Fibroblast of the conjunctiva (primary cell): ENCODE measurements at regions not wholly inside any gene's neighbourhood (a gene's known extent, or its start where the extent isn't known, plus 50 kb on each side); places are given as distances from the start of the nearest gene placed in this dataset.
"Not testable (repeated sequence)": the region's sequence is repeated elsewhere in the genome, so short reads cannot be mapped to it uniquely, and the experiment has no call there.

Source experiments
- DNase-seq: peaks from one replicate; pipeline ENCODE4 v3.0.0-alpha.2; 2010; ENCODE audit warnings: low read depth

DNA sequence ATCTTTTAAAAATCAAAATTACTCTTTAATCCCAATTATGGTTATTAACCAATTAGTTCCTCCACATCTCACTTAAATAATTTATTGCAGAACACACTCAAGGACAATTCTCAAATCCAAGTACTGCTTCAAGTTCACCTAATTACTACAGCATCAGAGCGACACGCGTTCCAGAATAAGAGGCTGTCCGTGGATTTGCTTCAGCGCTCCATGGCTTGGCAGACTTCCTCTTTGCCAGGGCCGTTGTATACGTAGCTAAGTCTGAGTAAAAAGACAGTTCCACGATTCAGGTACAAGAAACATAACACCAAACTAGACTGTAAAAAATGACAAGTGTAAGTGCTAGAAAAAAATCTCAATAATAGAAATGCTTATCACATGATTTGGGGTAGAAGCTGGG lies 153.2 kb upstream of the MYT1L start:
- no peak for DNase-seq

DNA sequence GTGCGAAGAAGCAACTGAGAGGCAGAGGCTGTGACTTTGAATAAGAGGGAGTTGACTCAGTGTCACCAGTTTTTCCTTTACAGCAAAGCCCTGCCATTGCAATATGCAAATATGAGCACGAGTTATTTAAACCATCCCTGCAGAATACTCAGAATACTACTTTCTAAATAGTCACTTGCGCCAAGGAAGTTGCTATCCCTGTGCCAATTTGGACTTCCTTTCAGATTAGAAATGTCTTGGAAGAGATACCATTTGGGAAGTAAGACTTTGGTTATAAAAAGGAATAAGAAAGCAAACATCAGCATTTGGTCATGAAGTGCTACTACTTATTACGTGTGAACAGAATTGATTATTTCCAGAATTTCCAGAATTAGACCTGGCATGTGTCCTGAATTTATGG lies 151.8 kb upstream of the MYT1L start:
- no peak for DNase-seq

DNA sequence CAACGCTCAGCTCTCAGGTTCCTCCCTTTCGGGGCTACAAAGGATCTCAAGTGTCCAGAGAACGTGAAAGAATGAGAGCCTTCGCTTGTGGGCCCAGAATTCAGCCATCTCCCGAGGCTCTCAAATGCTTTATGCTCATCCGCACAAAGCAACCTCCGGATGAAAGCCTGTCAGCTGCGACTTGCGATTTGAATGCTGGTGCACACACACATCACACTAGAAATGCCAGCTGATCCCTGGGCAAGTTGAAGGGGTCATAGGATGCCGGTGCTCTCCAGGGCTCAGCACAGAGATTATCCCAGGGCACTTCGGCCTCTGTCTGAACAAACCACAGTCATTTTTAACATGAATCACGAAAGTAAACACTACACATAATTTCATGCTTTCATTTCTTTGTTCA lies 141.8 kb upstream of the MYT1L start:
- no peak for DNase-seq

DNA sequence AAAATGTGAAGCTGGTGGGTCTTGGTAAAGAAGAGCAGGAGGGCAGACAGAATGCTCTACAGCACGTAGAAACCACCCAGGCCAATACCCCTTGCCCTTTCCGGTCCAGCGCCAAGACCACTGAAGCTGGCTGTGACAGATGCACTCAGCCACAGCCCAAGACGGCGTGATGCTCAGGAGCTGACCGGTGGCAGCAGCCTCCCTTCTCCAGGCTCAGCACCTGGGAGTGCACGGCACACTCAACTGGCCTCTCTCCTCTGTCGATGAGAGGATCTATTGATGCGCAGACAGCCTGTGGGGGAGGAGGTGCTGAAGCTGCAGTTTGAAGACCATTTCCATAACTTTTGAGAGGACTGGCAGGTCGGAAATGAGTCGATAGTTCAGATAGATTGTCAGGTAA lies 141.0 kb upstream of the MYT1L start:
- DNase-seq: no peak

DNA sequence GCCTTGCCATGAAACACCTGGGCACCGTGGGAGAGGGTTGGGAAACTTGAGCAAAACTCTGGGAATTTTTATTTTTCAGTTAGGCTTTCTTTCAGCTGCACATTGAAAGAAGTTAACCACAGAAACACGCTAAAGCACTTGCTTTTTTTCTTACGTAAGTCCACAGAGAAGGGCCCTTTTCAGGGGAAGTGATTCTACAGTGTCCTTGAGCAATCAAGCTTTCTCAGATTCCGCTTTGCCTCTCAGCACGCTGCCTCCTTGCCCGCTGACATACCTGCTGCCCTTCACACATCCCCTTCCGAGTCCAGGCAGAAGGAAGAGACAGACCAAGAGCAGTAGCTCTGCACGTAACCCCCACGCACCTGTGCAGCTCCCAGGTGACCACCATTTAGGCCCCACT lies 135.5 kb upstream of the MYT1L start:
- no peak for DNase-seq

DNA sequence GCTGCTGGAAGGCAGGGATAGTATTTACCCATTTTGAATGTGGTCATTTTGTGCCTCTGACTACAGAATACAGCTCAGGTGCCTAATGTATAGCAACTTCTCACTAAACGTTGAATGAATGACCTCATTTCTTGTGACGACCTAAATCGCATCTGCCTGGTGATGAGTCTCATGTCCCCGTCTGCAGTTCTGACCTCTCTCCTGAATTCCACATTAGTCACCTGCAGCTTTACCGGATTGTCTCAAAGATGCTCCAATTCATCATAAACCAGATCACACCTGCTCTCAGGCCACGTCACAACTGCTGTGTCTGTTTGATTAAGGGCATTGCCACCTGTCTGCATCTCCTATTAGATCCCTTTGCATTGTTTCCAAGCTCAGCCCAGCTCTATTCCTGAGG lies 133.6 kb upstream of the MYT1L start:
- no peak for DNase-seq

DNA sequence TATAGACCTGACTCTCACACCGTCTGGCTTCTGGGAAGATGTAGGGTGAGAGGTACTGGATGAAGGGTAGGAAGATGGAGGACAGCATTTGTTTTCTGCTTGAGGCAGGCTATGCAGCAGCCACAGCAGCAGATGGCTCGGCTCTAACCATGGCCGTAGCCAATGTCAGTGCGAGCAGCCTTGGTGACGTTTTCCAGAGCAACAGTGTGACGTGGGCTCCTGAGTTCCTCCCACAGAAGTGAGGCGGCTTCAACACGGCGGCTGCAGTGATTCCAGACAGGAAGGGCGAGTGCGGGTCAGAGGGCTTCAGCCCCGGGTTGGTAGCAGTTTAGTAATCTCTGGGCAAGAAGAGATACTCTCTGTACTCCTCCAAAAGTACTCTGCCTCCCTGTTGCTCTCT lies 133.0 kb upstream of the MYT1L start:
- DNase-seq: no peak

DNA sequence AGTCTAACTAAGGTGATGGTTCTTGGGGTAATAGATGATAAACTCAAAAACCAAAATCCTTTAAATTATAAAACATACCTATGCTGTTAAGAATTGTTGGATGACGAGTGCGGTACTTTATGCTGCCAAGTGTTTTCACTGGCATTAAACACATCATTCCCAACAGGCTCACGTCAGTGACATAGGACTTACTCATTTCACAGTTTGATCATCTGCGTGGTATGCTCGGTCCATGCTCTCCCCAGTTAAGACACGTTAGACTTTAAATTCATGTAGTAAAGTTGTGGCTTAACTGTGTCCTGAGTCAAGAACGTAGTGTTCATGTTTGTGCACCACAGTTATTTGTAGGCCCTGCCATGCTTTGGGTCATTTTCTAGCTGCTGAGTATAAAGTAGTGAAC lies 125.6 kb upstream of the MYT1L start:
- DNase-seq: no peak

DNA sequence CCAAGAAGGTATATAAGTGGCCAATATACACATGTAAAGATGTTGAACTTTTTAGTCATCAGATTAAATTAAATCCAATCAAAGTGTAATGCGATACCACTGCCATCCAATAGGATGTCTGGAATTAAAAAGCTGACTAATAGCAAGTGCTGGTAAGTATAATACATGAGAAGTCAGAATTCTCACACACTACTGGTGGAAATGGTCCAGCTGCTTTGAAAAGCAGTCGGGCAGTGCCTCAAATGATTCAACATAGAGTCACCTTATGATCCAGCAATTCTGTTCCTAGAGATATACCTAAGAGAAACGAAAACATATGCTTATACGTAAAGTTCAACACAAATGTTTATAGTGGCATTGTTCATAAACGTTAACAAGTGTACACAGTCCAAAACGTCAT lies 124.1 kb upstream of the MYT1L start:
- no peak for DNase-seq

DNA sequence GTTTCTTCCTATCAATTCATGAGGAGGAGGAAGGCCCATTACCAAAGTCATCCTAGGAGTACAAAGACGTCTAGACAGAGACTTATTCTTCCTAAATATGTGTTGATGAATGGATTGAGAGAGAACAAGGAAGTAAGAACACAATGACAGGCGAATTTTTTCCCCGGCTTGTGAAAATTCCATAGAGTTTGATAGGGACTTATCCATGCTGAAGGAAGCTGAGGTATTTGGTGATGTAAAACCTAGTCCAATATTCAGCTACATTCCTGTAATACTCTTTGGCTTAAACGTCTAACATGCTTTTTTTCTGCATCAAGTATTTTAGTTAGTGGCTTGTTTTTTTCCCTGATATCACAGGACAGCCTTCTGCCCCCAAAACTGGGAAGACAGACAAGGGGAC lies 121.9 kb upstream of the MYT1L start:
- no peak for DNase-seq

DNA sequence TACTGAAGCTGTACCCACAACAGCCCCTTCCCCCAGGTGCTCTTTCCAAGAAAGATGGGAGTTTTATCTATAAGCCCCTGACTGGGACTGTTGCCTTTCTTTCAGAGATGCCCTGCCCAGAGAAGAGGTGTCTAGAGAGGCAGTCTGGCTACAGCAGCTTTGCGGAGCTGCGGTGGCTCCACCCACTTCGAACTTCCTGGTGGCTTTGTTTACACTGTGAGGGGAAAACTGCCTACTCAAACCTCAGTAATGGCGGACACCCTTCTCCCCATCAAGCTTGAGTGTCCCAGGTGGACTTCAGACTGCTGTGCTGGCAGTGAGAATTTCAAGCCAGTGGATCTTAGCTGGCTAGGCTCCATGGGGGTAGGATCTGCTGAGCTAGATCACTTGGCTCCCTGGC lies 120.2 kb upstream of the MYT1L start:
- DNase-seq: not testable (repeated sequence)

DNA sequence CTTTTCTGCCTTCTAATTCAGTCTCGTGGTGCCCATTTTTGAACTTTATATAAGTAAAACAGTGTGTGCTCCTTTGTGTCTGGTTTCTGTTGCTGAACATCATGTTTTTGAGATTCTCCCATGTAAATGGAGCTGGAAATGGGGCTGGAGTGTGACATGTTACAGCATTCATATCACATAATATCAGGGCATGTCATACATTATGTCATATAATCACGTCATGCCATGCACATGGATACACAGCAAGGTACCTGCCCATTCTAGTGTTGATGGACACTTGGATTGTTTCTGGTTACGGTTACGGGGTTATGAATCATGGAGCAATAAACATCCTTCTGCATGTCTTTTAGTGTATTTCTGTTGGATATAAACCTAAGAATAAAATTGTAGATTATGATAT lies 117.1 kb upstream of the MYT1L start:
- no peak for DNase-seq

DNA sequence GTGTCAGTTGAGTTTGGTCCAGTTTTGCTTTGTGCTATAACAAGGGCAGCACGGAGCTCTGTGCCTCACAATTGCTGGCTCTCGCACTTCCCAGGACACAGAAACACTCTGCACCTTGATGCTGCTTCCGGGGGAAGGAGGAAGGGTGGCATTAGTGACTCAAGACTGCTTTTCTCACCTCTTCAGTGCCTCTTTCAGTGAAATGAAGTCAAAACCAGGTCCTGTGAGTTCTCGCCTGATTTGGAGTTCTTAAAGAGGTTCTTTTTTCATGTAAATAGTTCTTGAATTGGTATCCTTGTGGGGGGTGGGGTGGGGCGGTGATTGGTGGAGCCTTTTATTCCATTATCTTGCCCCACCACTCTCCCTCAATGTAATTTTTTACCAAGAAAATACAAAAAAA lies 91.5 kb upstream of the MYT1L start:
- no peak for DNase-seq

DNA sequence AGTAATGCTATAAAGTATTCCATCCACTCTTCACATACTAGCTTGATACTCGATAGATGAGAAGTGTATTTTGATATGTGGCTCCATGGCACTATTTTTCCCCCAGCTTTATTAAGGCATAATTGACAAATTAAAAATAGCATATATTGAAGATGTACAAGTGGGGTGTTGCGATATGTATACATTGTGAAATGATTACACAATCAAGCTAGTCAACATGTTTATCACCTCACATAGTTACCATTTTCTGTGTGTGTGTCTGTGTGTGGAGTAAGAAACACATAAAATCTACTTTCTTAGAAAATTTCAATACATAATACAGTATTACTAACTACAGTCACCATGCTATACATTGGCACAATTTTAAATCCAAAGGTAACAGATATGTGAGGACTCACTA lies 82.5 kb upstream of the MYT1L start:
- no peak for DNase-seq

DNA sequence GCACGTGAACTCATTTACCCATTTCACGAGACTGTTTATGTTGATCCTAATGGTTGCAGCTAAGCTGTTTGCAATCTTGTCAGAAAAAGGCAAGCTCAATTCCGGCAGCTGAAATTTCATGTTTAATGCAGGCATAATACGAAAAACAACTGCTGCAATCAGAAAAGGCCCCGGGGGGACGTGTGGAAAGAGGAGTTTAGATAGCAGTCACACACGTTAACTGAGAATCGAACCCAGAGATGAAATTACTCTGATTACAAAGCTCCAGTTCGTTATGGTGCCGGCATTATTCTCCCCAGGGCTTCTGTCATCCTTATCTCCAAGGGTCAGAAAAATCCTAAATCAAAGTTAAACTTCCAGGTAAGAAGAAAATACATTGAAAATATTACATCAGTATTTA lies 79.9 kb upstream of the MYT1L start:
- no peak for DNase-seq

DNA sequence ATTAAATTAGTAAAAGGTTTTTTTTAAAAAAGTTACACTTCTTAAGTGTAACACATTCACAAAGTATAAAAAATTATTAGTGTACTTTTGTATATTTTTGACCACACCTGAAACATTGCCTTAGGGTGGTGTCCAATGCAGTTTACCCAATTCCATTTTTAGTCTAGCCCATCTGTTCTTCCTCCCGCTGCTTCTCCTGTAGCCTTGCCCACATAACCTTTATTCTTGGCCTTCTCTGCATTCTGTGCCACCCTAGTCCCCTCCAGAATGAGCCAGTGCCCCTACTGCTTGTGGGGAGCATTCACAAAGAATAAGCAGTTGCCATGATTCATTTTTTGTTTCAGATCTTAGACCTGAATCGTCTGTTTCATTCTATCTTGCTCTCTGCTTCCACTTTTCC lies 78.4 kb upstream of the MYT1L start:
- DNase-seq: no peak

DNA sequence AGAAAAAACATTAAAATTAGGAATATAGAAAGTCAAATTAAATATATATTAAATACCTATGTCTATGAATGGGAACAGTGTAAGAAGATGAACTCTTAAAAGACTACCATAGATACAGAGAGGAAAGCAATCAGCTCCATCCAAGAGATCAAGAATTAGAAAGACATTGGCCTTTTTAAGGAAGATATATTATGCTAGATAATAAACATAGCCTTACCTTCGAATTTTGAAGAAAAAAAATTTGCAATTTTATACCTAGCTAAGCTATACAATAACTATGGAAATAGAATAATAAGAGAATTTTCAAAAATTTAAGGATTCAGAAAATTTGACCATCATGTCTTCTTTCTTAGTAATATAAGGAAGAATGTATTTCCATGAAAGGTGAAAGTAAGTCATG lies 74.7 kb upstream of the MYT1L start:
- DNase-seq: no peak

DNA sequence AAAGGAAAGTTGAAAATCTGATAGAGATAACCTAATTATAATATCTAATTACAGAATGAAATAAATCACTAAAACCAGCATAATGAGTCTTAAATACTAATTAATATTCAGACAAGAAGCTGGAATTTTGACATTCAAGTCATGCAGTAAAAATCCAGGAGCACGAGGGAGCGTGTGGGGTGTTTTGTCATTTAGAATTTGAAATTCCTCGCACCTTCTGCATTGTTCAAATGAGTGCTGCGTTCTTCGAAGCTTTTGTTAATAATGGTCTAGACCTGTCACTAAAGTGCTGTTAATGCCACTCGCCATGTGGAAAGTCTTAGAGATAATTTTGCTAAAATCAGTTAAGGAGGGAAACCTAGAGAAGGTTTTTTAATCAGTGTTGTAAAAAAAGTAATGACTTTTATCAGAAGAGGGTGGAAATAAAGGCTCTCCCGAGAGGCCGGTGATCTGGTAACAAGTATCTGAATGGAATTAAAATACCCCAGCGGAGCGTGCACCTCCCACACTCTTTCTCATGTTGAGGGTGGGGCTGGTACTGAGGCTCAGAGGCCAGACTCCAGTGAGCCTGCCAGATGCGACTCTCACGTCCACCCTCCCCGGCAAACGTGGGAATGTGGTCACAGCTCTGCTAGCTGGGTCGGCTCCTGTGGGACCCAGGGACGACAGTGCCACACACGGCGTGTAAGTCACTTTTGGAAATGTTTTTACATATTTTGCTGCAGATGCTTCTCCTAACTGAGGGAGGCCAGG lies 69.4 kb upstream of the MYT1L start:
- DNase-seq: no peak

DNA sequence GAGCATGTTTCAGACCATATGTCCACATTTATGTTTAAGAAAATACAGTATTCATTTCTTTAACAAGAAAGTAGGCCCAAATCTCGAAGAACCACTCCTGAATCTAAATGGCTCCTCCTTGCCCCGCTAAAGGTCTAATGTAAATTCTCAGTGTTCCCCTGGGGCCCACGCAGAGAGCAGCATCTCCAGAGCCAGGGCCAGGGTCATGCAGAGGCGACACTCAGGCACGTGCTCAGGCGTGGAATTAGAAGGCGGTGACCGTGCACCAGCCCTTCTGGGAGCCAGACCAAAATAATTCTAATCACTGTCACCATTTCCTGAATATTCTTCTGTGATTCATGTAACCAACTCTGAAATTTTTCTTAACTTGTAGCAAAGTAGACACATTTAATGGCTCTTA lies 68.3 kb upstream of the MYT1L start:
- no peak for DNase-seq

DNA sequence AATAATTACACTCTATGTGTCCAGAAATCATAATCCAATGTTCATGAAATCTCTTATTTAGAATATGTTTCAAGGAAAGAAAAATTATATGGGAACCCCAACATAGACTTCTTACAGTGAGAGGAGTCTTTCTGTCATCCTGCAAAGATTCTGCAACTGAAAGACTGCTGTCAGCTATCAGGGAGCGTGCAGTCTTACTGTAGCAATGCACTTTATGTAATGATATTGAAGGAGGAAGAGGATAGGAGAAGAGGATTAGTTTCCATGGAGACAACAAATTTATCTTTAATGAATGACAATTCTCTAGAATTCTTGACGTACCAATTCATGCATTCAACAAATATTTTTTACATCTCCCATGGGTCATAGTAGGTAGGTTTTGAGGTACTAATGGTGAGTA lies 61.3 kb upstream of the MYT1L start:
- no peak for DNase-seq

DNA sequence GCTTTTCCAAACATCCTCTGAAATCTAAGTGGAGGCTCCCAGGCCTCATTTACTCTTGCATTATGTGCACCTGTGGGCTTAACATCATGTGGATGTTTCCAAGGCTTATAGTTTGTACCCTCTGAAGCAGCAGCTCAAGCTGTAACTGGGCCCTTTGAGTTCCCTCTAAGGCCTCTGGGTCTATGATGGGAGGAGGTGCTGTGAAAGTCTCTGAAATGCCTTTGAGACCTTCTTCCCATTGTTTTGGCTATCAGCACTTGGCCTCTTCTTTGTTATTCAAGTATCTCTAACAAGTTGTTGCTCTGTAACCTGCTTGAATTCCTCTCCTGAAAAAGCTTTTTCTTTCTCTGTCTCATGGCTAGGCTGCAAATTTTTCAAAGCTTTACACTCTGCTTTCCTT lies 58.1 kb upstream of the MYT1L start:
- DNase-seq: no peak
